PC-3 (cell line): ENCODE measurements at regions not wholly inside any gene's neighbourhood (a gene's known extent, or its start where the extent isn't known, plus 50 kb on each side); places are given as distances from the start of the nearest gene placed in this dataset.

Experiments used
- ATAC-seq: fragments of 200-7000 bp; cut with Tn5 transposase; 2 replicates; pipeline ENCODE4 v1.9.1; 2020; ENCODE audit warnings: mild to moderate bottlenecking, moderate library complexity
- BruUV-seq: library from RNA; stranded (reverse); fragments of 400-500 nt; replicated peaks from 2 replicates; lab custom pipeline; 2021; lab: Mats Ljungman, UMichigan
- CTCF ChIA-PET: fragments of 300-600 bp; sonication (Branson Sonifier 250); formaldehyde crosslinking; loops from one replicate; lab custom pipeline; 2022; ENCODE audit warnings: antibody characterized with exemption; lab: Charles Lee
- POLR2A ChIA-PET: fragments of 300-600 bp; sonication (Branson Sonifier 250); formaldehyde crosslinking; loops from one replicate; lab custom pipeline; 2022; ENCODE audit warnings: antibody characterized with exemption; ENCODE audit not compliant: unreplicated experiment; lab: Charles Lee
- DNase-seq: peaks from one replicate; pipeline ENCODE4 v3.0.0-alpha.2; 2015
- H2AFZ ChIP-seq: fragments of 300-600 bp; sonication (generic); 2 replicates; pipeline ENCODE4 v1.6.0; 2016; ENCODE audit warnings: antibody characterized with exemption, low read length
- H3F3A ChIP-seq: fragments of 300-600 bp; sonication (generic); one replicate; pipeline ENCODE4 v1.6.0; 2017; ENCODE audit warnings: antibody characterized with exemption, low read length, control low read depth, mild to moderate bottlenecking; ENCODE audit not compliant: unreplicated experiment
- H3K27ac ChIP-seq: fragments of 300-600 bp; sonication (generic); 2 replicates; pipeline ENCODE4 v1.5.1; 2016; ENCODE audit warnings: mild to moderate bottlenecking, low read length
- H3K27me3 ChIP-seq: fragments of 300-600 bp; sonication (generic); 2 replicates; pipeline ENCODE4 v1.6.1; 2016; ENCODE audit warnings: low read length, mixed read lengths
- H3K36me3 ChIP-seq: fragments of 300-600 bp; sonication (generic); 2 replicates; pipeline ENCODE4 v1.6.1; 2016; ENCODE audit warnings: low read depth, mixed run types, low read length, mixed read lengths
- H3K4me1 ChIP-seq: fragments of 300-600 bp; sonication (generic); 2 replicates; pipeline ENCODE4 v1.5.1; 2016; ENCODE audit warnings: low read length; ENCODE audit not compliant: insufficient read depth
- H3K4me2 ChIP-seq: fragments of 300-600 bp; sonication (generic); 2 replicates; pipeline ENCODE4 v1.6.0; 2016; ENCODE audit warnings: low read length
- H3K4me3 ChIP-seq: fragments of 300-600 bp; sonication (generic); 2 replicates; pipeline ENCODE4 v1.5.1; 2016; ENCODE audit warnings: mild to moderate bottlenecking, low read length, mixed read lengths
- H3K79me2 ChIP-seq: fragments of 300-600 bp; sonication (generic); 2 replicates; pipeline ENCODE4 v1.6.1; 2017; ENCODE audit warnings: low read length, mixed read lengths
- H3K9ac ChIP-seq: fragments of 300-600 bp; sonication (generic); 2 replicates; pipeline ENCODE4 v1.6.0; 2016; ENCODE audit warnings: mild to moderate bottlenecking, low read length
- H3K9me2 ChIP-seq: fragments of 300-600 bp; sonication (generic); replicated peaks from 2 replicates; pipeline ENCODE4 v1.6.1; 2016; ENCODE audit warnings: mixed run types, low read length, mixed read lengths
- H3K9me3 ChIP-seq: fragments of 300-600 bp; sonication (generic); 2 replicates; pipeline ENCODE4 v1.6.1; 2016; ENCODE audit warnings: low read length, mixed read lengths
- H4K20me1 ChIP-seq: fragments of 300-600 bp; sonication (generic); 2 replicates; pipeline ENCODE4 v1.6.1; 2016; ENCODE audit warnings: low read length, mixed read lengths
- CTCF ChIP-seq: fragments of 300-600 bp; sonication (generic); conservative IDR thresholded peaks from 2 replicates; pipeline ENCODE4 v1.5.1; 2017; ENCODE audit warnings: antibody characterized with exemption, low read depth, mild to moderate bottlenecking, low read length
- EZH2 ChIP-seq: fragments of 300-600 bp; sonication (generic); IDR thresholded peaks from one replicate; pipeline ENCODE4 v1.6.1; 2017; ENCODE audit warnings: antibody characterized with exemption, mild to moderate bottlenecking, low read length; ENCODE audit not compliant: unreplicated experiment
- EZH2phosphoT487 ChIP-seq: fragments of 300-600 bp; sonication (generic); IDR thresholded peaks from 2 replicates; pipeline ENCODE4 v1.6.1; 2018; ENCODE audit warnings: mild to moderate bottlenecking, antibody characterized with exemption, low read length, borderline replicate concordance
- intact Hi-C: fragments of 100-400 bp; cut with micrococcal nuclease; formaldehyde crosslinking; loops from 2 replicates; pipeline ENCODE4 v1.9.0; 2023

GRCh38 chr1:201769966-201770365 lies 59.0 kb upstream of the IPO9 start:
- intact Hi-C loops: no loop called here
- Histone ChIP-seq H3K27me3 (no peaks in the 10 kb centered on the region), H4K20me1 (no peaks in the 10 kb centered on the region), H3K4me1 (peaks cover 11% of the 10 kb centered on the region), H2AFZ (no peak overlapping the region), H3F3A (no peaks in the 10 kb centered on the region), H3K79me2 (no peaks in the 10 kb centered on the region), H3K4me3 (no peak overlapping the region), H3K9ac (no peak overlapping the region), H3K27ac (no peak overlapping the region), H3K9me2 (no peaks in the 10 kb centered on the region), H3K4me2 (no peak overlapping the region), H3K36me3 (no peaks in the 10 kb centered on the region), H3K9me3 (no peaks in the 10 kb centered on the region)
- no peak for TF ChIP-seq CTCF
- TF ChIP-seq EZH2: no peak
- TF ChIP-seq EZH2phosphoT487: no peak
- POLR2A ChIA-PET: no interaction called here
- CTCF ChIA-PET: no interaction called here
- no TSS peak for BruUV-seq
- DNase-seq (no peak), ATAC-seq (no peak)

DNA sequence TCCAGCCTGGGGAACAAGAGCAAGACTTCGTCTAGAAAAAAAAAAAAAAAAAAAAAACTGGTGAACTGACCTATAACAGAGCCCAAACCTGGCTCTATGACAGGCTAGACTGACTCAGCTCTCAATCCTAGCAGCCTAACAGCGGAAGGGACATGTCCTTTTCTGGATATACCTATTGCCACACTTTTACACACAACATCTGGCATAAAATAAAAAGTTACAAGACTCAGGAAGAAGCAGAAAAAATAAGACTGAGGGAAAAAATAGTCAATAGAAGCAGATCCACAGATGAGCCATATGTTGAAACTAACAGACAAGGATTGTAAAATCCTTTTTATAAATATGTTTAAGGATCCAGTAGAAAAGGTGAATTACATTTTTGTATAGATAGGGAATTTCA lies 57.5 kb upstream of the IPO9 start:
- H3K9me3 ChIP-seq: no peaks in the 10 kb centered on the region
- no peak overlapping the region for H2AFZ ChIP-seq
- H3K4me1 ChIP-seq: peaks cover 1% of the 10 kb centered on the region
- no peaks in the 10 kb centered on the region for H3F3A ChIP-seq
- H3K4me2 ChIP-seq: no peak overlapping the region
- intact Hi-C loops: no loop called here
- no peaks in the 10 kb centered on the region for H3K27me3 ChIP-seq
- no peaks in the 10 kb centered on the region for H3K9me2 ChIP-seq
- H3K36me3 ChIP-seq: no peaks in the 10 kb centered on the region
- DNase-seq (no peak), ATAC-seq (no peak)
- BruUV-seq: no TSS peak
- no peaks in the 10 kb centered on the region for H3K79me2 ChIP-seq
- no peak overlapping the region for H3K27ac ChIP-seq
- H3K4me3 ChIP-seq: no peak overlapping the region
- CTCF ChIA-PET: no interaction called here
- no peaks in the 10 kb centered on the region for H4K20me1 ChIP-seq
- H3K9ac ChIP-seq: no peak overlapping the region
- POLR2A ChIA-PET: no interaction called here
- TF ChIP-seq EZH2: no peak
- TF ChIP-seq CTCF: no peak
- no peak for TF ChIP-seq EZH2phosphoT487

DNA sequence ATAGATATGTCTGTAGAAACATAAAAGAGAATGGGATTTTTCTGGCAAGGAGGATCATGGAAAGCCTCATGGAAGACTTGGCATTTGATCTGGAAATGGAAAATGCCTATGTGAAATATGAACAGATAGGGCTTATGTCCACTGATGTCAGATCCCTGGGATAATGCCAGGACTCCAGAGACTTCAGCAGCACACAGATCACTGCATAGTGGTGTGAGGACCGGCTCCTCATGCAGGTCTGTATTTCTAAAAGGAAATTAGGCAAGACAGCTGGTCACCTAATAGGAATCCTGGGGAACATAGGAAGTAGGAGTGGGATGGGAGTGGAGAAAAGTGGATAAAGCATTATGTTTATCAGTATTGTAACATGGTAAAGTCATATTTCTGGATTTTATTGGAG lies 56.8 kb upstream of the IPO9 start:
- no peak for TF ChIP-seq EZH2
- TF ChIP-seq EZH2phosphoT487: no peak
- TF ChIP-seq CTCF: no peak
- BruUV-seq: no TSS peak
- H3K4me1 ChIP-seq: no peaks in the 10 kb centered on the region
- no peaks in the 10 kb centered on the region for H4K20me1 ChIP-seq
- H3K27ac ChIP-seq: no peak overlapping the region
- no peak overlapping the region for H3K9ac ChIP-seq
- no peak overlapping the region for H3K4me2 ChIP-seq
- POLR2A ChIA-PET: no interaction called here
- H3K9me2 ChIP-seq: no peaks in the 10 kb centered on the region
- no peaks in the 10 kb centered on the region for H3K9me3 ChIP-seq
- ATAC-seq (no peak), DNase-seq (no peak)
- intact Hi-C loops: no loop called here
- H2AFZ ChIP-seq: no peak overlapping the region
- H3K4me3 ChIP-seq: no peak overlapping the region
- no peaks in the 10 kb centered on the region for H3K36me3 ChIP-seq
- H3F3A ChIP-seq: no peaks in the 10 kb centered on the region
- no peaks in the 10 kb centered on the region for H3K79me2 ChIP-seq
- CTCF ChIA-PET: no interaction called here
- no peaks in the 10 kb centered on the region for H3K27me3 ChIP-seq
